Heart left ventricle (tissue), 13 donors: ENCODE measurements at regions not wholly inside any gene's neighbourhood (a gene's known extent, or its start where the extent isn't known, plus 50 kb on each side); places are given as distances from the start of the nearest gene placed in this dataset.

Experiments
- POLR2A ChIP-seq, 2 donors: fragments of 450-650 bp; IDR thresholded peaks; one replicate each; pipeline ENCODE4 v1.6.1; 2017; ENCODE audit warnings: antibody characterized with exemption in 2 of 2, mild to moderate bottlenecking in 2 of 2, moderate library complexity in 2 of 2
- TF ChIP-seq, protein P1 (sequence below), 12 donors: fragments of 200-600 bp; sonication (generic) in 4 of 12; IDR thresholded peaks; one replicate each; pipeline versions ENCODE4 v1.5.0 to v1.8.0; 2018 to 2022; ENCODE audit warnings: antibody characterized with exemption in 12 of 12, mild to moderate bottlenecking in 5 of 12
- donor health status: ischemic (EF 13 %, LVEDD 7.1; RV severe dilation, severe dysfunction).
- donor health status: DM: no; HTN: yes; CAD: no.
- donor health status: DM: no; HTN: no; CAD: no.
- donor health status: ischemic (EF 25% LVEDD 6.9; RV normal size, moderate dysfunction).
- donor health status: ischemic (EF 25% LVEDD 5.7; RV mildly dilated, moderate dysfunction).
- donor health status: ischemic (EF 35%, LVEDD 5.7; RV mildly dilated, moderate dysfunction).
- donor health status: nonischemic (EF 11% LVEDD 7.7; RV severe dilation, severe dysfunction).
- donor health status: DM: yes; HTN: yes; CAD: no.
- donor health status: PGD.
- donor health status: ischemic (EF 29% LVEDD 5.4; RV normal size, mild dysfunction).
- donor health status: nonischemic (EF 23%, LVEDD 6.1; RV moderate dilation, normal function).

- TF ChIP-seq POLR2A (IDR thresholded peaks at IDR 0.05): no peak
- TF ChIP-seq, protein P1, sequence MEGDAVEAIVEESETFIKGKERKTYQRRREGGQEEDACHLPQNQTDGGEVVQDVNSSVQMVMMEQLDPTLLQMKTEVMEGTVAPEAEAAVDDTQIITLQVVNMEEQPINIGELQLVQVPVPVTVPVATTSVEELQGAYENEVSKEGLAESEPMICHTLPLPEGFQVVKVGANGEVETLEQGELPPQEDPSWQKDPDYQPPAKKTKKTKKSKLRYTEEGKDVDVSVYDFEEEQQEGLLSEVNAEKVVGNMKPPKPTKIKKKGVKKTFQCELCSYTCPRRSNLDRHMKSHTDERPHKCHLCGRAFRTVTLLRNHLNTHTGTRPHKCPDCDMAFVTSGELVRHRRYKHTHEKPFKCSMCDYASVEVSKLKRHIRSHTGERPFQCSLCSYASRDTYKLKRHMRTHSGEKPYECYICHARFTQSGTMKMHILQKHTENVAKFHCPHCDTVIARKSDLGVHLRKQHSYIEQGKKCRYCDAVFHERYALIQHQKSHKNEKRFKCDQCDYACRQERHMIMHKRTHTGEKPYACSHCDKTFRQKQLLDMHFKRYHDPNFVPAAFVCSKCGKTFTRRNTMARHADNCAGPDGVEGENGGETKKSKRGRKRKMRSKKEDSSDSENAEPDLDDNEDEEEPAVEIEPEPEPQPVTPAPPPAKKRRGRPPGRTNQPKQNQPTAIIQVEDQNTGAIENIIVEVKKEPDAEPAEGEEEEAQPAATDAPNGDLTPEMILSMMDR (IDR thresholded peaks at IDR 0.05): no peak
These were observed 260.7 kb upstream of the SFRP2 start for GRCh38 chr4:154049457-154050181.
